H9 (cell line): ENCODE measurements at regions not wholly inside any gene's neighbourhood (a gene's known extent, or its start where the extent isn't known, plus 50 kb on each side); places are given as distances from the start of the nearest gene placed in this dataset.

Experiments used
- DNase-seq: peaks from one replicate; pipeline ENCODE4 v3.0.0-alpha.2; 2017
- H2AFZ ChIP-seq: one replicate; pipeline ENCODE4 v1.6.1; 2013; ENCODE audit warnings: mild to moderate bottlenecking, low read length, control low read depth, moderate library complexity
- H2AK5ac ChIP-seq: 2 replicates; pipeline ENCODE4 v1.6.1; 2013; ENCODE audit warnings: low read length, control low read depth, mixed read lengths; ENCODE audit not compliant: insufficient read length
- H2BK120ac ChIP-seq: one replicate; pipeline ENCODE4 v1.6.1; 2013; ENCODE audit warnings: low read depth, mild to moderate bottlenecking, low read length, control low read depth, inconsistent platforms; ENCODE audit not compliant: poor library complexity, severe bottlenecking
- H2BK12ac ChIP-seq: 2 replicates; pipeline ENCODE4 v1.6.1; 2013; ENCODE audit warnings: low read length, control low read depth, mixed read lengths, low read depth; ENCODE audit not compliant: insufficient read length
- H2BK15ac ChIP-seq: 2 replicates; pipeline ENCODE4 v1.6.1; 2013; ENCODE audit warnings: low read depth, low read length, control low read depth
- H2BK20ac ChIP-seq: one replicate; pipeline ENCODE4 v1.6.1; 2013; ENCODE audit warnings: low read depth, mild to moderate bottlenecking, low read length, control low read depth, inconsistent platforms; ENCODE audit not compliant: poor library complexity, severe bottlenecking
- H2BK5ac ChIP-seq: 2 replicates; pipeline ENCODE4 v1.6.1; 2013; ENCODE audit warnings: low read length, control low read depth, mixed read lengths; ENCODE audit not compliant: insufficient read length
- H3K14ac ChIP-seq: 2 replicates; pipeline ENCODE4 v1.6.1; 2013; ENCODE audit warnings: low read length, control low read depth; ENCODE audit not compliant: insufficient read depth
- H3K18ac ChIP-seq: 2 replicates; pipeline ENCODE4 v1.6.1; 2013; ENCODE audit warnings: low read depth, mild to moderate bottlenecking, mixed read lengths, low read length, control low read depth; ENCODE audit not compliant: insufficient read length
- H3K23ac ChIP-seq: 2 replicates; pipeline ENCODE4 v1.6.1; 2013; ENCODE audit warnings: low read length, control low read depth, mixed read lengths, low read depth; ENCODE audit not compliant: insufficient read length
- H3K23me2 ChIP-seq: 2 replicates; pipeline ENCODE4 v1.6.1; 2013; ENCODE audit warnings: low read depth, mild to moderate bottlenecking, mixed read lengths, low read length, control low read depth; ENCODE audit not compliant: insufficient read length, poor library complexity, severe bottlenecking
- H3K27ac ChIP-seq: 2 replicates; pipeline ENCODE4 v1.5.1; 2013; ENCODE audit warnings: low read length, control low read depth, mixed read lengths, low read depth; ENCODE audit not compliant: insufficient read length
- H3K27me3 ChIP-seq: 2 replicates; pipeline ENCODE4 v1.6.1; 2013; ENCODE audit warnings: low read length, control low read depth, inconsistent platforms; ENCODE audit not compliant: insufficient read depth
- H3K4ac ChIP-seq: 2 replicates; pipeline ENCODE4 v1.6.1; 2013; ENCODE audit warnings: low read depth, mild to moderate bottlenecking, control low read depth, inconsistent platforms, low read length, moderate library complexity
- H3K4me1 ChIP-seq: 2 replicates; pipeline ENCODE4 v1.6.1; 2013; ENCODE audit warnings: low read length, control low read depth, inconsistent platforms; ENCODE audit not compliant: insufficient read depth
- H3K4me2 ChIP-seq: 2 replicates; pipeline ENCODE4 v1.6.1; 2013; ENCODE audit warnings: low read length, control low read depth, mixed read lengths; ENCODE audit not compliant: insufficient read length, insufficient read depth
- H3K56ac ChIP-seq: 2 replicates; pipeline ENCODE4 v1.6.1; 2013; ENCODE audit warnings: low read depth, mild to moderate bottlenecking, mixed read lengths, low read length, control low read depth; ENCODE audit not compliant: insufficient read length
- H3K79me1 ChIP-seq: 2 replicates; pipeline ENCODE4 v1.6.1; 2013; ENCODE audit warnings: low read depth, mild to moderate bottlenecking, moderate library complexity, low read length, control low read depth, inconsistent platforms; ENCODE audit not compliant: insufficient read depth, poor library complexity, severe bottlenecking
- H3K79me2 ChIP-seq: 2 replicates; pipeline ENCODE4 v1.6.1; 2013; ENCODE audit warnings: low read length, control low read depth, inconsistent platforms; ENCODE audit not compliant: insufficient read depth
- H3K9ac ChIP-seq: 2 replicates; pipeline ENCODE4 v1.6.1; 2013; ENCODE audit warnings: low read length, control low read depth, mixed read lengths; ENCODE audit not compliant: insufficient read length; ENCODE audit errors: extremely low read depth
- H3K9me3 ChIP-seq: one replicate; pipeline ENCODE4 v1.6.1; 2013; ENCODE audit warnings: low read depth, low read length, inconsistent platforms; ENCODE audit not compliant: control insufficient read depth
- H3T11ph ChIP-seq: one replicate; pipeline ENCODE4 v1.6.1; 2013; ENCODE audit warnings: mild to moderate bottlenecking, low read length, control low read depth, inconsistent platforms
- H4K20me1 ChIP-seq: one replicate; pipeline ENCODE4 v1.6.1; 2013; ENCODE audit not compliant: control insufficient read depth, insufficient read length, insufficient read depth
- H4K5ac ChIP-seq: 2 replicates; pipeline ENCODE4 v1.6.1; 2013; ENCODE audit warnings: low read depth, mild to moderate bottlenecking, mixed read lengths, low read length, control low read depth; ENCODE audit not compliant: insufficient read length
- H4K8ac ChIP-seq: replicated peaks from 2 replicates; pipeline ENCODE4 v1.6.1; 2013; ENCODE audit warnings: low read length, control low read depth, mixed read lengths, low read depth; ENCODE audit not compliant: insufficient read length
- H4K91ac ChIP-seq: 2 replicates; pipeline ENCODE4 v1.6.1; 2013; ENCODE audit warnings: low read depth, mild to moderate bottlenecking, moderate library complexity, mixed read lengths, low read length, control low read depth; ENCODE audit not compliant: insufficient read length
- H3K27ac Mint-ChIP-seq, 3 experiments: 2 replicates in 2 of 3; 3 replicates in 1 of 3; pipeline ENCODE4 v1.8.0; 2020 to 2021; ENCODE audit warnings: mixed read lengths in 3 of 3, mild to moderate bottlenecking in 1 of 3, moderate library complexity in 1 of 3
- H3K27me3 Mint-ChIP-seq: 2 replicates; pipeline ENCODE4 v1.8.0; 2021; ENCODE audit warnings: low read depth, mild to moderate bottlenecking, moderate library complexity, mixed read lengths
- H3K36me3 Mint-ChIP-seq, 3 experiments: 2 replicates in 2 of 3; 3 replicates in 1 of 3; pipeline ENCODE4 v1.8.0; 2020 to 2021; ENCODE audit warnings: low read depth in 3 of 3, mixed read lengths in 3 of 3; ENCODE audit not compliant: insufficient read depth in 1 of 3
- H3K4me1 Mint-ChIP-seq, 2 experiments: 2 replicates each; pipeline ENCODE4 v1.8.0; 2020; ENCODE audit warnings: mixed read lengths in 2 of 2
- H3K4me3 Mint-ChIP-seq, 2 experiments: 2 replicates in 1 of 2; 3 replicates in 1 of 2; pipeline ENCODE4 v1.8.0; 2020 to 2021; ENCODE audit warnings: mild to moderate bottlenecking in 2 of 2, mixed read lengths in 2 of 2, moderate library complexity in 1 of 2
- H3K9me3 Mint-ChIP-seq, 2 experiments: 2 replicates in 1 of 2; 3 replicates in 1 of 2; pipeline ENCODE4 v1.8.0; 2020; ENCODE audit warnings: mild to moderate bottlenecking in 2 of 2, mixed read lengths in 2 of 2, moderate library complexity in 1 of 2
- whole genome bisulfite sequencing: extraction: QIAGEN DNeasy Blood & Tissue Kit; methylation state at CpG from one replicate; pipeline ENCODE4 v1.1.7; 2013; ENCODE audit warnings: missing lambda C conversion rate, low lambda C conversion rate, mixed read lengths; ENCODE audit not compliant: insufficient read length; ENCODE audit errors: extremely low coverage; 5-methylcytosine and 5-hydroxymethylcytosine counted together
- TF ChIP-seq, protein P1 (sequence below): fragments of 200-600 bp; sonication (generic); conservative IDR thresholded peaks from 3 replicates; pipeline ENCODE4 v1.8.0; 2021; ENCODE audit warnings: antibody characterized with exemption, mild to moderate bottlenecking

DNA sequence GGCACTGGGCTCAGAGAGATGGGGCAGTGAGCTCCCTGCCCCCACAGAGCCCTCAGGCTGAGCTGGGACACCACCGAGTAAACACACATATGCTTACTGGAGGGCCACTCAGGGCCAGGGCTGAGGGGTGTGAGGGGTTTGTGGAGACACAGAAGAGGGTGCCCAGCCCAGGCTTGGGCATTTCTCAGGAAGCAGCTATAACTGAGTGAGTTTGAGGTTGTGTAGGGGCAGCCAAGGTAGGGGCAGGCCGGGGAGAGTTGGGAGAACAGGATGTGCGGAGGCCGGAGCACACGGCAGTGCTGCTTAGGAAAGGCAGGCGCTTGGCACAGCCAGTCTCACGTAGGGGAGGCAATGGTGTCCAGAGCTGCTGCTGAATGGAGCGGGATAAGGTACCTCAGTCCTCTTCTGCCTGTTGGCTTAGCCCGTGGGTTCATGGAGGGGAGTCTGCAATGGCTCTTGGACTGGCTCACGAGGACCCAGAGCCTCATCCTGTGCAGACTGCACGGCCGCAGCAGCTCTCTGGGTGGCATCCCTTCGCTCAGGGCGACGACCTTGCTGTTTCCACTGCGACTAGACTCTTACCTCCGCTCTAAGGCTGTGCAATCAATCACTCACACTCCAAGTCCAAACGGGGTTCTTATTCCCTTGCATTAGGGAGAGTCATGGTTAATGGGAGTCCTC, 466.1 kb upstream of the HS6ST1 start:
- Mint-ChIP-seq H3K36me3 (peaks cover 0 to 5% (median 0%) of the 10 kb centered on the region in 3 experiments; a peak in 2 of 7 replicates), H3K27me3 (peaks cover 4% of the 10 kb centered on the region; the same call in 1 of the 2 replicates), H3K4me1 (peaks cover 20 to 25% of the 10 kb centered on the region in 2 experiments), H3K9me3 (peaks cover 7 to 9% of the 10 kb centered on the region in 2 experiments; a peak in 3 of 5 replicates), H3K27ac (no peak overlapping the region), H3K4me3 (no peak overlapping the region)
- Histone ChIP-seq H3K27me3 (no peaks in the 10 kb centered on the region), H3K23me2 (no peaks in the 10 kb centered on the region), H3T11ph (no peak overlapping the region), H3K23ac (no peak overlapping the region), H2AK5ac (no peak overlapping the region), H4K91ac (no peak overlapping the region), H4K20me1 (no peaks in the 10 kb centered on the region), H3K18ac (no peak overlapping the region), H2BK12ac (no peak overlapping the region), H3K14ac (no peak overlapping the region), H3K4me2 (no peak overlapping the region), H3K4me1 (no peaks in the 10 kb centered on the region; the same call in 1 of the 2 replicates), H3K9ac (no peak overlapping the region), H3K56ac (no peak overlapping the region), H2BK120ac (no peak overlapping the region), H4K8ac (no peak overlapping the region), H3K79me1 (no peaks in the 10 kb centered on the region), H3K4ac (no peak overlapping the region), H4K5ac (no peak overlapping the region), H3K79me2 (no peaks in the 10 kb centered on the region), H3K9me3 (no peaks in the 10 kb centered on the region), H2AFZ (no peak overlapping the region), H2BK20ac (no peak overlapping the region), H2BK5ac (no peak overlapping the region), H3K27ac (no peak overlapping the region), H2BK15ac (no peak overlapping the region)
- TF ChIP-seq, protein P1, sequence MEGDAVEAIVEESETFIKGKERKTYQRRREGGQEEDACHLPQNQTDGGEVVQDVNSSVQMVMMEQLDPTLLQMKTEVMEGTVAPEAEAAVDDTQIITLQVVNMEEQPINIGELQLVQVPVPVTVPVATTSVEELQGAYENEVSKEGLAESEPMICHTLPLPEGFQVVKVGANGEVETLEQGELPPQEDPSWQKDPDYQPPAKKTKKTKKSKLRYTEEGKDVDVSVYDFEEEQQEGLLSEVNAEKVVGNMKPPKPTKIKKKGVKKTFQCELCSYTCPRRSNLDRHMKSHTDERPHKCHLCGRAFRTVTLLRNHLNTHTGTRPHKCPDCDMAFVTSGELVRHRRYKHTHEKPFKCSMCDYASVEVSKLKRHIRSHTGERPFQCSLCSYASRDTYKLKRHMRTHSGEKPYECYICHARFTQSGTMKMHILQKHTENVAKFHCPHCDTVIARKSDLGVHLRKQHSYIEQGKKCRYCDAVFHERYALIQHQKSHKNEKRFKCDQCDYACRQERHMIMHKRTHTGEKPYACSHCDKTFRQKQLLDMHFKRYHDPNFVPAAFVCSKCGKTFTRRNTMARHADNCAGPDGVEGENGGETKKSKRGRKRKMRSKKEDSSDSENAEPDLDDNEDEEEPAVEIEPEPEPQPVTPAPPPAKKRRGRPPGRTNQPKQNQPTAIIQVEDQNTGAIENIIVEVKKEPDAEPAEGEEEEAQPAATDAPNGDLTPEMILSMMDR, result no peak
- no CpG with 5 or more reads among the region's 18 CpGs for WGBS
- peak; percentile 20 for DNase-seq
